Mesothelial cell of epicardium (in vitro differentiated cells): ENCODE measurements at regions not wholly inside any gene's neighbourhood (a gene's known extent, or its start where the extent isn't known, plus 50 kb on each side); places are given as distances from the start of the nearest gene placed in this dataset.

Experiments
- DNase-seq, 2 experiments: peaks; one replicate each; pipeline ENCODE4 v3.0.0; 2021; ENCODE audit warnings: low spot score in 2 of 2; ENCODE audit not compliant: unreplicated experiment in 2 of 2
- H3K27ac Mint-ChIP-seq: 2 replicates; pipeline ENCODE4 v1.8.0; 2021; ENCODE audit warnings: mixed read lengths
- H3K27me3 Mint-ChIP-seq: 2 replicates; pipeline ENCODE4 v1.8.0; 2021; ENCODE audit warnings: low read depth, mixed read lengths
- H3K36me3 Mint-ChIP-seq: 2 replicates; pipeline ENCODE4 v1.8.0; 2021; ENCODE audit warnings: mixed read lengths
- H3K4me1 Mint-ChIP-seq: 2 replicates; pipeline ENCODE4 v1.8.0; 2021; ENCODE audit warnings: mixed read lengths
- H3K4me3 Mint-ChIP-seq: 2 replicates; pipeline ENCODE4 v1.8.0; 2021; ENCODE audit warnings: mild to moderate bottlenecking, moderate library complexity, mixed read lengths
- H3K9me3 Mint-ChIP-seq: 2 replicates; pipeline ENCODE4 v1.8.0; 2021; ENCODE audit warnings: mixed read lengths
- CTCF ChIP-seq: fragments of 200-600 bp; sonication (generic); IDR thresholded peaks from one replicate; pipeline ENCODE4 v1.5.0; 2021; ENCODE audit warnings: antibody characterized with exemption; ENCODE audit not compliant: unreplicated experiment

- Mint-ChIP-seq H3K4me1 (peaks cover 4% of the 10 kb centered on the region), H3K27me3 (no peaks in the 10 kb centered on the region), H3K4me3 (no peak overlapping the region), H3K36me3 (no peaks in the 10 kb centered on the region), H3K27ac (no peak overlapping the region), H3K9me3 (no peaks in the 10 kb centered on the region)
- TF ChIP-seq CTCF, result no peak
- DNase-seq, result no peak
Observed at GRCh38 chr4:162685410-162685809, 481.3 kb downstream of the NAF1 start.

- no peak overlapping the region for H3K27ac Mint-ChIP-seq
- H3K4me3 Mint-ChIP-seq, result no peak overlapping the region
- H3K27me3 Mint-ChIP-seq, result no peaks in the 10 kb centered on the region
- no peak for DNase-seq
- no peaks in the 10 kb centered on the region for H3K36me3 Mint-ChIP-seq
- peaks cover 4% of the 10 kb centered on the region for H3K4me1 Mint-ChIP-seq
- H3K9me3 Mint-ChIP-seq, result no peaks in the 10 kb centered on the region
- no peak for TF ChIP-seq CTCF
Observed at GRCh38 chr4:162684998-162685397, 481.7 kb downstream of the NAF1 start.

- H3K4me1 Mint-ChIP-seq, result peaks cover 4% of the 10 kb centered on the region
- DNase-seq, result no peak
- peaks cover 4% of the 10 kb centered on the region for H3K9me3 Mint-ChIP-seq
- H3K27me3 Mint-ChIP-seq, result no peaks in the 10 kb centered on the region
- no peak overlapping the region for H3K27ac Mint-ChIP-seq
- H3K36me3 Mint-ChIP-seq, result no peaks in the 10 kb centered on the region
- TF ChIP-seq CTCF, result no peak
- no peak overlapping the region for H3K4me3 Mint-ChIP-seq
Observed at GRCh38 chr4:162684371-162684700, 482.4 kb downstream of the NAF1 start.

- DNase-seq, result no peak
Observed at GRCh38 chr4:162683659-162684370, 482.9 kb downstream of the NAF1 start.

GRCh38 chr4:162682651-162683050 lies 484.0 kb downstream of the NAF1 start:
- Mint-ChIP-seq H3K4me3 (no peak overlapping the region), H3K4me1 (peaks cover 4% of the 10 kb centered on the region), H3K27ac (no peak overlapping the region), H3K9me3 (peaks cover 21% of the 10 kb centered on the region), H3K27me3 (no peaks in the 10 kb centered on the region), H3K36me3 (peaks cover 3% of the 10 kb centered on the region)
- TF ChIP-seq CTCF, result no peak
- no peak for DNase-seq

More at GRCh38 chr4:162683659-162684370, 482.9 kb downstream of the NAF1 start:
- no peaks in the 10 kb centered on the region for H3K36me3 Mint-ChIP-seq
- no peak overlapping the region for H3K4me3 Mint-ChIP-seq
- peaks cover 9% of the 10 kb centered on the region for H3K9me3 Mint-ChIP-seq
- no peak for TF ChIP-seq CTCF
- H3K27me3 Mint-ChIP-seq, result no peaks in the 10 kb centered on the region
- H3K27ac Mint-ChIP-seq, result no peak overlapping the region
- H3K4me1 Mint-ChIP-seq, result peaks cover 4% of the 10 kb centered on the region

GRCh38 chr4:162681212-162681611 lies 485.5 kb downstream of the NAF1 start:
- Mint-ChIP-seq H3K27ac (no peak overlapping the region), H3K36me3 (peaks cover 3% of the 10 kb centered on the region), H3K27me3 (no peaks in the 10 kb centered on the region), H3K9me3 (peaks cover 31% of the 10 kb centered on the region), H3K4me1 (peaks cover 4% of the 10 kb centered on the region), H3K4me3 (no peak overlapping the region)
- no peak for DNase-seq
- TF ChIP-seq CTCF, result no peak
